B cell (primary cell): ENCODE measurements at regions not wholly inside any gene's neighbourhood (a gene's known extent, or its start where the extent isn't known, plus 50 kb on each side); places are given as distances from the start of the nearest gene placed in this dataset.

ENCODE experiments used
- ATAC-seq: fragments of 200-7000 bp; cut with Tn5 transposase; one replicate; pipeline ENCODE4 v1.10.0; 2021; ENCODE audit warnings: low read depth, mild to moderate bottlenecking, moderate number of reproducible peaks, moderate library complexity
- CTCF ChIA-PET: fragments of 350-600 bp; sonication (Branson Sonifier 250); formaldehyde crosslinking; loops from one replicate; lab custom pipeline; 2021; ENCODE audit warnings: antibody characterized with exemption, inconsistent platforms; lab: Charles Lee
- POLR2A ChIA-PET: fragments of 350-600 bp; sonication (Branson Sonifier 250); formaldehyde crosslinking; loops from one replicate; lab custom pipeline; 2021; ENCODE audit warnings: antibody characterized with exemption; lab: Charles Lee
- DNase-seq: peaks from one replicate; pipeline ENCODE4 v3.0.0; 2013
- H2AFZ ChIP-seq: 2 replicates; pipeline ENCODE4 v1.6.1; 2012; ENCODE audit warnings: mild to moderate bottlenecking, low read depth, low read length; ENCODE audit not compliant: insufficient read depth, poor library complexity, severe bottlenecking
- H3K27ac ChIP-seq, 2 donors: 1 replicate in 1 of 2; 2 replicates in 1 of 2; pipeline ENCODE4 v1.5.1; 2012 to 2013; ENCODE audit warnings: low read length in 2 of 2, mild to moderate bottlenecking in 2 of 2, moderate library complexity in 1 of 2
- H3K27me3 ChIP-seq, 4 experiments: fragments of 200-600 bp in 1 of 4; sonication (generic) in 1 of 4; replicated peaks in 1 of 4; 1 replicate in 2 of 4; 2 replicates in 2 of 4; pipeline versions ENCODE4 v1.6.1 to v1.7.0; 2013 to 2016; ENCODE audit warnings: low read length in 3 of 4, mild to moderate bottlenecking in 2 of 4, mixed read lengths in 1 of 4, moderate library complexity in 1 of 4; ENCODE audit not compliant: insufficient read depth in 4 of 4, control insufficient read depth in 3 of 4; ENCODE audit errors: control extremely low read depth in 1 of 4
- H3K36me3 ChIP-seq, 2 experiments: replicated peaks in 1 of 2; 1 replicate in 1 of 2; 2 replicates in 1 of 2; pipeline versions ENCODE4 v1.6.1 to v1.7.1; 2013; ENCODE audit warnings: low read length in 1 of 2; ENCODE audit not compliant: insufficient read depth in 2 of 2, control insufficient read depth in 1 of 2; ENCODE audit errors: control extremely low read depth in 1 of 2, extremely low read depth in 1 of 2
- H3K4me1 ChIP-seq, 2 donors: fragments of 200-600 bp in 1 of 2; sonication (generic) in 1 of 2; 1 replicate in 1 of 2; 2 replicates in 1 of 2; pipeline versions ENCODE4 v1.5.1 to v1.6.1; 2013 to 2017; ENCODE audit warnings: low read length in 2 of 2; ENCODE audit not compliant: control insufficient read depth in 2 of 2, insufficient read depth in 2 of 2
- H3K4me2 ChIP-seq: replicated peaks from 2 replicates; pipeline ENCODE3; 2012; ENCODE audit warnings: mild to moderate bottlenecking, low read depth, low read length; ENCODE audit not compliant: poor library complexity, severe bottlenecking
- H3K4me3 ChIP-seq, 5 experiments: fragments of 200-600 bp in 1 of 5; sonication (generic) in 1 of 5; 1 replicate in 3 of 5; 2 replicates in 2 of 5; pipeline versions ENCODE4 v1.5.1 to v1.7.0; 2011 to 2016; ENCODE audit warnings: low read length in 4 of 5, mild to moderate bottlenecking in 4 of 5, low read depth in 2 of 5, control low read depth in 1 of 5, moderate library complexity in 1 of 5; ENCODE audit not compliant: insufficient read depth in 1 of 5; ENCODE audit errors: control extremely low read depth in 1 of 5, extremely low read depth in 1 of 5
- H3K79me2 ChIP-seq: fragments of 200-600 bp; sonication (generic); one replicate; pipeline ENCODE4 v1.6.0; 2016; ENCODE audit warnings: low read length; ENCODE audit not compliant: control insufficient read depth, insufficient read depth
- H3K9ac ChIP-seq: fragments of 200-600 bp; sonication (generic); 2 replicates; pipeline ENCODE4 v1.6.1; 2017; ENCODE audit warnings: mild to moderate bottlenecking, low read length, moderate library complexity
- H3K9me3 ChIP-seq, 3 donors: one replicate each; pipeline versions ENCODE4 v1.6.1 to v1.7.1; 2013; ENCODE audit warnings: low read length in 2 of 3; ENCODE audit not compliant: control insufficient read depth in 2 of 3, insufficient read depth in 1 of 3; ENCODE audit errors: control extremely low read depth in 1 of 3
- H4K20me1 ChIP-seq: 2 replicates; pipeline ENCODE4 v1.6.0; 2012; ENCODE audit warnings: mild to moderate bottlenecking, low read length; ENCODE audit not compliant: insufficient read depth, control insufficient read depth, poor library complexity, severe bottlenecking
- H3K27ac Mint-ChIP-seq: one replicate; pipeline ENCODE4 v1.8.0; 2021; ENCODE audit warnings: mixed read lengths
- H3K27me3 Mint-ChIP-seq: one replicate; pipeline ENCODE4 v1.8.0; 2021; ENCODE audit warnings: mixed read lengths
- H3K4me1 Mint-ChIP-seq: one replicate; pipeline ENCODE4 v1.8.0; 2021; ENCODE audit warnings: mixed read lengths
- H3K4me3 Mint-ChIP-seq: one replicate; pipeline ENCODE4 v1.8.0; 2021; ENCODE audit warnings: mixed read lengths
- H3K9me3 Mint-ChIP-seq: one replicate; pipeline ENCODE4 v1.8.0; 2022; ENCODE audit warnings: mixed read lengths; ENCODE audit not compliant: insufficient read depth
- CTCF ChIP-seq: fragments of 200-600 bp; IDR thresholded peaks from one replicate; pipeline ENCODE4 v1.8.0; 2022; ENCODE audit warnings: antibody characterized with exemption, mild to moderate bottlenecking
- EZH2 ChIP-seq: IDR thresholded peaks from 2 replicates; pipeline ENCODE4 v1.6.1; 2012; ENCODE audit warnings: borderline replicate concordance, low read depth, mild to moderate bottlenecking, moderate library complexity, low read length; ENCODE audit not compliant: insufficient read depth, poor library complexity, severe bottlenecking
- WGBS: methylation state at CpG from one replicate; pipeline ENCODE4 v1.1.5; 2013; ENCODE audit warnings: missing lambda C conversion rate; ENCODE audit not compliant: insufficient coverage; 5-methylcytosine and 5-hydroxymethylcytosine counted together
- intact Hi-C: fragments of 100-400 bp; cut with micrococcal nuclease; formaldehyde crosslinking; loops from one replicate; pipeline ENCODE4 v1.10.0; 2022

- ChIA-PET POLR2A (no interaction called here), CTCF (no interaction called here)
- no peak overlapping the region for H3K9ac ChIP-seq
- Mint-ChIP-seq H3K9me3 (peaks cover 4% of the 10 kb centered on the region), H3K4me3 (no peak overlapping the region), H3K4me1 (no peaks in the 10 kb centered on the region), H3K27me3 (no peaks in the 10 kb centered on the region), H3K27ac (no peak overlapping the region)
- no peak overlapping the region for H3K4me2 ChIP-seq
- H2AFZ ChIP-seq, result no peak overlapping the region
- no CpG with 5 or more reads among the region's 1 CpG for WGBS
- H3K27ac ChIP-seq, result no peak overlapping the region
- H4K20me1 ChIP-seq, result no peaks in the 10 kb centered on the region
- TF ChIP-seq EZH2, result no peak
- TF ChIP-seq CTCF, result no peak
- no peaks in the 10 kb centered on the region for H3K27me3 ChIP-seq
- H3K9me3 ChIP-seq, result no peaks in the 10 kb centered on the region
- DNase-seq (no peak), ATAC-seq (no peak)
- H3K36me3 ChIP-seq, result no peaks in the 10 kb centered on the region
- H3K79me2 ChIP-seq, result no peaks in the 10 kb centered on the region
- no peaks in the 10 kb centered on the region for H3K4me1 ChIP-seq
- intact Hi-C loops, result no loop called here
- H3K4me3 ChIP-seq, result no peak overlapping the region
Observed at GRCh38 chr14:84465880-84466279, 1064.1 kb upstream of the FLRT2 start.

- H4K20me1 ChIP-seq, result no peaks in the 10 kb centered on the region
- no peak overlapping the region for H3K27ac Mint-ChIP-seq
- H3K27ac ChIP-seq, result no peak overlapping the region
- no peak overlapping the region for H3K9ac ChIP-seq
- H3K36me3 ChIP-seq, result no peaks in the 10 kb centered on the region
- H2AFZ ChIP-seq, result no peak overlapping the region
- H3K4me2 ChIP-seq, result no peak overlapping the region
- no peaks in the 10 kb centered on the region for H3K27me3 Mint-ChIP-seq
- no peak overlapping the region for H3K4me3 Mint-ChIP-seq
- H3K4me1 ChIP-seq, result no peaks in the 10 kb centered on the region
- intact Hi-C loops, result no loop called here
- POLR2A ChIA-PET, result no interaction called here
- peaks cover 4% of the 10 kb centered on the region for H3K9me3 Mint-ChIP-seq
- ATAC-seq, result no peak
- H3K79me2 ChIP-seq, result no peaks in the 10 kb centered on the region
- TF ChIP-seq CTCF, result no peak
- no peak for TF ChIP-seq EZH2
- WGBS, result 80% methylated on average over 1 of the region's 5 CpGs
- no peak overlapping the region for H3K4me3 ChIP-seq
- H3K27me3 ChIP-seq, result no peaks in the 10 kb centered on the region
- no peak for DNase-seq
- H3K4me1 Mint-ChIP-seq, result no peaks in the 10 kb centered on the region
- H3K9me3 ChIP-seq, result no peaks in the 10 kb centered on the region
- CTCF ChIA-PET, result no interaction called here
Observed at GRCh38 chr14:84468153-84468552, 1061.8 kb upstream of the FLRT2 start.
